ENCODE measurements at regions not wholly inside any gene's neighbourhood (a gene's known extent, or its start where the extent isn't known, plus 50 kb on each side); places are given as distances from the start of the nearest gene placed in this dataset.

GRCh38 chr20:10854976-10855375 is 181.2 kb upstream of the JAG1 start:
- no peak for DNase-seq

GRCh38 chr20:10855778-10856177 is 182.0 kb upstream of the JAG1 start:
- Mint-ChIP-seq H3K4me1 (no peaks in the 10 kb centered on the region), H3K4me3 (no peak overlapping the region), H3K36me3 (no peaks in the 10 kb centered on the region), H3K9me3 (peaks cover 1% of the 10 kb centered on the region), H3K27me3 (no peaks in the 10 kb centered on the region), H3K27ac (no peak overlapping the region)
- DNase-seq: no peak
- CTCF ChIA-PET: no interaction called here

More at GRCh38 chr20:10854976-10855375, 181.2 kb upstream of the JAG1 start:
- Mint-ChIP-seq H3K4me3 (no peak overlapping the region), H3K27me3 (no peaks in the 10 kb centered on the region), H3K9me3 (peaks cover 1% of the 10 kb centered on the region), H3K27ac (no peak overlapping the region), H3K36me3 (no peaks in the 10 kb centered on the region), H3K4me1 (no peaks in the 10 kb centered on the region)
- CTCF ChIA-PET: no interaction called here

GRCh38 chr20:10856237-10857015 is 182.6 kb upstream of the JAG1 start:
- H3K9me3 Mint-ChIP-seq: peaks cover 1% of the 10 kb centered on the region
- CTCF ChIA-PET: no interaction called here
- no peaks in the 10 kb centered on the region for H3K27me3 Mint-ChIP-seq
- H3K36me3 Mint-ChIP-seq: no peaks in the 10 kb centered on the region
- no peak overlapping the region for H3K27ac Mint-ChIP-seq
- no peak overlapping the region for H3K4me3 Mint-ChIP-seq
- no peaks in the 10 kb centered on the region for H3K4me1 Mint-ChIP-seq
- no peak for DNase-seq

- Mint-ChIP-seq H3K36me3 (no peaks in the 10 kb centered on the region), H3K27ac (no peak overlapping the region), H3K27me3 (no peaks in the 10 kb centered on the region), H3K9me3 (peaks cover 1% of the 10 kb centered on the region), H3K4me1 (no peaks in the 10 kb centered on the region), H3K4me3 (no peak overlapping the region)
- no peak for DNase-seq
- CTCF ChIA-PET: no interaction called here
These were observed 183.7 kb upstream of the JAG1 start for GRCh38 chr20:10857352-10858070.

GRCh38 chr20:10861090-10861489 is 187.3 kb upstream of the JAG1 start:
- Mint-ChIP-seq H3K4me3 (no peak overlapping the region), H3K36me3 (no peaks in the 10 kb centered on the region), H3K27ac (no peak overlapping the region), H3K4me1 (no peaks in the 10 kb centered on the region), H3K27me3 (no peaks in the 10 kb centered on the region), H3K9me3 (peaks cover 1% of the 10 kb centered on the region)
- CTCF ChIA-PET: no interaction called here
- DNase-seq: no peak

- no peaks in the 10 kb centered on the region for H3K4me1 Mint-ChIP-seq
- CTCF ChIA-PET: no interaction called here
- no peak for DNase-seq
These were observed 187.8 kb upstream of the JAG1 start for GRCh38 chr20:10861619-10862018.

GRCh38 chr20:10863337-10864060 is 189.7 kb upstream of the JAG1 start:
- CTCF ChIA-PET: no interaction called here
- no peak for DNase-seq
- no peaks in the 10 kb centered on the region for H3K27me3 Mint-ChIP-seq
- no peaks in the 10 kb centered on the region for H3K36me3 Mint-ChIP-seq
- no peak overlapping the region for H3K27ac Mint-ChIP-seq
- H3K9me3 Mint-ChIP-seq: no peaks in the 10 kb centered on the region
- no peaks in the 10 kb centered on the region for H3K4me1 Mint-ChIP-seq
- no peak overlapping the region for H3K4me3 Mint-ChIP-seq

More at GRCh38 chr20:10861619-10862018, 187.8 kb upstream of the JAG1 start:
- no peaks in the 10 kb centered on the region for H3K36me3 Mint-ChIP-seq
- H3K4me3 Mint-ChIP-seq: no peak overlapping the region
- no peak overlapping the region for H3K27ac Mint-ChIP-seq
- peaks cover 1% of the 10 kb centered on the region for H3K9me3 Mint-ChIP-seq
- no peaks in the 10 kb centered on the region for H3K27me3 Mint-ChIP-seq

- CTCF ChIA-PET: no interaction called here
- no peak overlapping the region for H3K27ac Mint-ChIP-seq
- no peak for DNase-seq
- no peaks in the 10 kb centered on the region for H3K4me1 Mint-ChIP-seq
- H3K27me3 Mint-ChIP-seq: no peaks in the 10 kb centered on the region
- H3K36me3 Mint-ChIP-seq: no peaks in the 10 kb centered on the region
- no peak overlapping the region for H3K4me3 Mint-ChIP-seq
- H3K9me3 Mint-ChIP-seq: no peaks in the 10 kb centered on the region
These were observed 190.4 kb upstream of the JAG1 start for GRCh38 chr20:10864076-10864672.

- Mint-ChIP-seq H3K9me3 (no peaks in the 10 kb centered on the region), H3K27me3 (no peaks in the 10 kb centered on the region), H3K4me1 (no peaks in the 10 kb centered on the region), H3K36me3 (no peaks in the 10 kb centered on the region), H3K27ac (no peak overlapping the region), H3K4me3 (no peak overlapping the region)
- no peak for DNase-seq
- CTCF ChIA-PET: no interaction called here
These were observed 194.5 kb upstream of the JAG1 start for GRCh38 chr20:10868299-10868698.

- H3K4me1 Mint-ChIP-seq: no peaks in the 10 kb centered on the region
- DNase-seq: no peak
- no peaks in the 10 kb centered on the region for H3K27me3 Mint-ChIP-seq
- peaks cover under 1% of the 10 kb centered on the region for H3K9me3 Mint-ChIP-seq
- CTCF ChIA-PET: no interaction called here
- H3K4me3 Mint-ChIP-seq: no peak overlapping the region
- H3K36me3 Mint-ChIP-seq: no peaks in the 10 kb centered on the region
- no peak overlapping the region for H3K27ac Mint-ChIP-seq
These were observed 199.2 kb upstream of the JAG1 start for GRCh38 chr20:10873026-10873425.

- CTCF ChIA-PET: no interaction called here
- no peak for DNase-seq
- H3K4me3 Mint-ChIP-seq: no peak overlapping the region
- peaks cover 3% of the 10 kb centered on the region for H3K9me3 Mint-ChIP-seq
- H3K36me3 Mint-ChIP-seq: no peaks in the 10 kb centered on the region
- no peaks in the 10 kb centered on the region for H3K27me3 Mint-ChIP-seq
- no peaks in the 10 kb centered on the region for H3K4me1 Mint-ChIP-seq
- H3K27ac Mint-ChIP-seq: no peak overlapping the region
These were observed 201.9 kb upstream of the JAG1 start for GRCh38 chr20:10875653-10876052.

GRCh38 chr20:10876558-10876957 is 202.8 kb upstream of the JAG1 start:
- H3K36me3 Mint-ChIP-seq: no peaks in the 10 kb centered on the region
- CTCF ChIA-PET: no interaction called here

GRCh38 chr20:10877342-10877741 is 203.5 kb upstream of the JAG1 start:
- Mint-ChIP-seq H3K27me3 (no peaks in the 10 kb centered on the region), H3K27ac (no peak overlapping the region), H3K36me3 (no peaks in the 10 kb centered on the region), H3K9me3 (peaks cover 3% of the 10 kb centered on the region), H3K4me3 (no peak overlapping the region), H3K4me1 (no peaks in the 10 kb centered on the region)
- CTCF ChIA-PET: no interaction called here
- DNase-seq: no peak

More at GRCh38 chr20:10876558-10876957, 202.8 kb upstream of the JAG1 start:
- Mint-ChIP-seq H3K4me3 (no peak overlapping the region), H3K9me3 (peaks cover 3% of the 10 kb centered on the region), H3K27ac (no peak overlapping the region), H3K4me1 (no peaks in the 10 kb centered on the region), H3K27me3 (no peaks in the 10 kb centered on the region)
- no peak for DNase-seq

GRCh38 chr20:10883166-10883565 is 209.4 kb upstream of the JAG1 start:
- Mint-ChIP-seq H3K27ac (no peak overlapping the region), H3K4me1 (no peaks in the 10 kb centered on the region), H3K4me3 (no peak overlapping the region), H3K27me3 (no peaks in the 10 kb centered on the region), H3K36me3 (no peaks in the 10 kb centered on the region), H3K9me3 (peaks cover 5% of the 10 kb centered on the region)
- no peak for DNase-seq
- CTCF ChIA-PET: no interaction called here
